Gastrocnemius medialis (tissue), 4 donors: ENCODE measurements at regions not wholly inside any gene's neighbourhood (a gene's known extent, or its start where the extent isn't known, plus 50 kb on each side); places are given as distances from the start of the nearest gene placed in this dataset.

ENCODE experiments used
- ATAC-seq, 2 donors: fragments of 150-250 bp; one replicate each; pipeline ENCODE4 v1.9.1; 2016
- DNase-seq, 2 donors: peaks; one replicate each; pipeline ENCODE4 v3.0.0-alpha.2; 2019
- H3K27ac ChIP-seq, 4 donors: fragments of 200-600 bp; sonication (generic); 1 replicate in 1 of 4; 2 replicates in 3 of 4; pipeline ENCODE4 v1.5.1; 2016 to 2018; ENCODE audit warnings: mild to moderate bottlenecking in 2 of 4, moderate library complexity in 1 of 4
- H3K27me3 ChIP-seq, 3 donors: fragments of 200-600 bp; sonication (generic) in 2 of 3; 1 replicate in 1 of 3; 2 replicates in 2 of 3; pipeline versions ENCODE4 v1.5.1 to v1.6.0; 2016 to 2019; ENCODE audit warnings: mild to moderate bottlenecking in 1 of 3, moderate library complexity in 1 of 3
- H3K36me3 ChIP-seq, 2 donors: fragments of 200-600 bp; sonication (generic) in 1 of 2; one replicate each; pipeline ENCODE4 v1.5.1; 2017 to 2018
- H3K4me1 ChIP-seq, 2 donors: fragments of 200-600 bp; sonication (generic) in 1 of 2; one replicate each; pipeline ENCODE4 v1.5.1; 2016 to 2017; ENCODE audit warnings: mild to moderate bottlenecking in 2 of 2
- H3K4me3 ChIP-seq, 4 donors: fragments of 200-600 bp; sonication (generic) in 3 of 4; 1 replicate in 1 of 4; 2 replicates in 3 of 4; pipeline ENCODE4 v1.5.1; 2016 to 2019; ENCODE audit warnings: mild to moderate bottlenecking in 2 of 4
- H3K9me3 ChIP-seq, 3 donors: fragments of 200-600 bp; sonication (generic) in 2 of 3; 1 replicate in 1 of 3; 2 replicates in 2 of 3; pipeline ENCODE4 v1.5.1; 2016 to 2019
- POLR2A ChIP-seq, 2 donors: fragments of 450-650 bp; IDR thresholded peaks; one replicate each; pipeline ENCODE4 v1.6.1; 2017; ENCODE audit warnings: antibody characterized with exemption in 2 of 2, mild to moderate bottlenecking in 2 of 2, moderate library complexity in 2 of 2
- in situ Hi-C, 4 donors: fragments of 200-750 bp; cut with MboI; loops; one replicate each; pipeline versions ENCODE4 v1.15.0 to v1.8.0; 2017; ENCODE audit warnings: low sequenced_read_pairs in 4 of 4
- intact Hi-C: fragments of 100-400 bp; cut with DNase I; formaldehyde crosslinking; loops from one replicate; pipeline ENCODE4 v1.15.1; 2023; ENCODE audit warnings: low total_unique reads
- TF ChIP-seq, protein P1 (sequence below), 5 experiments: fragments of 450-650 bp in 3 of 5; fragments of 200-600 bp in 2 of 5; sonication (generic) in 2 of 5; IDR thresholded peaks in 4 of 5; conservative IDR thresholded peaks in 1 of 5; 1 replicate in 4 of 5; 2 replicates in 1 of 5; pipeline ENCODE4 v1.5.1; 2016 to 2019; ENCODE audit warnings: antibody characterized with exemption in 5 of 5, mild to moderate bottlenecking in 3 of 5, moderate library complexity in 3 of 5

DNA sequence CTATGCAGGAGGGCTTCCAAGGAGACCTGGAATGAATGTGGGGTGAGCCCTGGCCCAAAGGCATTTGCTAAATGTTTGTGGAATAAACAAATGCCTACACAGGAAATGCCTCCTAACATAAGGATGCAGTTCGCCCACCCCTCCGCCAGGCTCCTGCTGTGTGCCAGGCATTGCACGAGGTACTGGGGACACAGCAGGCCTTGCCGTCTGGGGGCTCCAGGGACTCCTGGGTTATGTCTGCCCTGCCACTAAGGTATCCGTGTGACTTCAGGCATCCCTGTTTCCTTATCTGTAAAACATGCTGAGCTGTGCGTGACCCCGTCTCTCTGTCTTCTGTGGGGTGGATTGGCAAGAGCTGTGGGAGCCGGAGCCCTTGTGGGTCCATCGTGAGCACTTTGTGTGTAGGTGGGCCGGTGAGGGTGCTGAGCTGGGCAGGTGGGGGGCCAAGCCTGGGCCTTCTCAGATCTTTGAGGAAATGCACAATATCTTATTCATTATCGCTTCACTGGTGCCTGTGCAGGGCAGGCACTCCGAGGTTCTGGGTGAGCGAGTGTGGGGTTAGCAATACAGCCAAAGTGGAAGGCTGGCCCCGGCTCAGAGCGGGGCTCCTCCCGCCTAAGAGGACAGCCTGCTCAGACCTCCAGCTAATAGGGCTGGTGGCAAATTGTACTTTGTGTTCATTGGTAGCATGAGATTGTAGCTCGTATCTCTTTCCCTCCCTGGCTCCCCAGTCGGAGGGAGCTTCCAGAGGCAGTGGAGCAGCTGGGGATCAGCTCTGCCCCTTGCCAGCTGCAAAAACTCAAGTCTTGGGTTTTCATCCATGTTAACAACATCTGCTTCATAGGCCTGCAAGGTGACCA lies 126.8 kb downstream of the GLI2 start:
- H3K4me3 ChIP-seq: no peak overlapping the region
- peaks cover 4 to 8% of the 10 kb centered on the region in 2 donors for H3K4me1 ChIP-seq
- H3K27ac ChIP-seq: no peak overlapping the region
- H3K36me3 ChIP-seq: no peaks in the 10 kb centered on the region
- DNase-seq (no peak), ATAC-seq (no peak)
- intact Hi-C loops (loop anchor here (10.0 kb wide), 1 partner anchor 128 kb away; the partner anchor contains the start of gene GLI2), in situ Hi-C loops (no loop called here)
- no peaks in the 10 kb centered on the region for H3K9me3 ChIP-seq
- TF ChIP-seq, protein P1, sequence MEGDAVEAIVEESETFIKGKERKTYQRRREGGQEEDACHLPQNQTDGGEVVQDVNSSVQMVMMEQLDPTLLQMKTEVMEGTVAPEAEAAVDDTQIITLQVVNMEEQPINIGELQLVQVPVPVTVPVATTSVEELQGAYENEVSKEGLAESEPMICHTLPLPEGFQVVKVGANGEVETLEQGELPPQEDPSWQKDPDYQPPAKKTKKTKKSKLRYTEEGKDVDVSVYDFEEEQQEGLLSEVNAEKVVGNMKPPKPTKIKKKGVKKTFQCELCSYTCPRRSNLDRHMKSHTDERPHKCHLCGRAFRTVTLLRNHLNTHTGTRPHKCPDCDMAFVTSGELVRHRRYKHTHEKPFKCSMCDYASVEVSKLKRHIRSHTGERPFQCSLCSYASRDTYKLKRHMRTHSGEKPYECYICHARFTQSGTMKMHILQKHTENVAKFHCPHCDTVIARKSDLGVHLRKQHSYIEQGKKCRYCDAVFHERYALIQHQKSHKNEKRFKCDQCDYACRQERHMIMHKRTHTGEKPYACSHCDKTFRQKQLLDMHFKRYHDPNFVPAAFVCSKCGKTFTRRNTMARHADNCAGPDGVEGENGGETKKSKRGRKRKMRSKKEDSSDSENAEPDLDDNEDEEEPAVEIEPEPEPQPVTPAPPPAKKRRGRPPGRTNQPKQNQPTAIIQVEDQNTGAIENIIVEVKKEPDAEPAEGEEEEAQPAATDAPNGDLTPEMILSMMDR (IDR thresholded peaks at IDR 0.05 in 4 of 5, conservative IDR thresholded peaks at IDR 0.05 in 1 of 5): no peak
- TF ChIP-seq POLR2A (IDR thresholded peaks at IDR 0.05): no peak
- H3K27me3 ChIP-seq: no peaks in the 10 kb centered on the region

DNA sequence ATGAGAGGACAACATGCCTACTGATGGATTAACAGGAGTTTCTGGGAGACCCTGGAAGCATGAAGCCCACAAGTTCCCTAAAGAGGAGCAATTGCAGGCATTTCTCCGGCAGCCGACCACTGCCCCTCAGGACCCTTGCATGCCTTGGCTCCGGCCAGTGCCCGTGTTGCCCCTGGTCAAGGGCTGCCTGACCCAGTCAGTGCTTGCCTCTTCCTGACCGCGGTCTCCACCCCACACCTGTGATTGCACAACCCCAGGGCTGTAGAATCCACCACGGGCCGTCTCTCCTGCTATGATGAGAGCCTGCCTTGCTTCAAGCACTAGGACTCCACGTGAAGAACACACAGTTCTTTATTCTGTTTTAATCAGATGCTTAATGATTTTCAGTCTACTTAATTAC lies 127.5 kb downstream of the GLI2 start:
- Histone ChIP-seq H3K9me3 (no peaks in the 10 kb centered on the region), H3K27me3 (no peaks in the 10 kb centered on the region), H3K4me1 (peaks cover 4 to 13% of the 10 kb centered on the region in 2 donors), H3K27ac (no peak overlapping the region), H3K36me3 (no peaks in the 10 kb centered on the region), H3K4me3 (no peak overlapping the region)
- in situ Hi-C loops: no loop called here
- no peak for ATAC-seq
- intact Hi-C loops: loop anchor here (10.0 kb wide), 1 partner anchor 128 kb away; the partner anchor contains the start of gene GLI2
- TF ChIP-seq, protein P1 (IDR thresholded peaks at IDR 0.05 in 4 of 5, conservative IDR thresholded peaks at IDR 0.05 in 1 of 5): no peak
- TF ChIP-seq POLR2A (IDR thresholded peaks at IDR 0.05): no peak
- no peak for DNase-seq

DNA sequence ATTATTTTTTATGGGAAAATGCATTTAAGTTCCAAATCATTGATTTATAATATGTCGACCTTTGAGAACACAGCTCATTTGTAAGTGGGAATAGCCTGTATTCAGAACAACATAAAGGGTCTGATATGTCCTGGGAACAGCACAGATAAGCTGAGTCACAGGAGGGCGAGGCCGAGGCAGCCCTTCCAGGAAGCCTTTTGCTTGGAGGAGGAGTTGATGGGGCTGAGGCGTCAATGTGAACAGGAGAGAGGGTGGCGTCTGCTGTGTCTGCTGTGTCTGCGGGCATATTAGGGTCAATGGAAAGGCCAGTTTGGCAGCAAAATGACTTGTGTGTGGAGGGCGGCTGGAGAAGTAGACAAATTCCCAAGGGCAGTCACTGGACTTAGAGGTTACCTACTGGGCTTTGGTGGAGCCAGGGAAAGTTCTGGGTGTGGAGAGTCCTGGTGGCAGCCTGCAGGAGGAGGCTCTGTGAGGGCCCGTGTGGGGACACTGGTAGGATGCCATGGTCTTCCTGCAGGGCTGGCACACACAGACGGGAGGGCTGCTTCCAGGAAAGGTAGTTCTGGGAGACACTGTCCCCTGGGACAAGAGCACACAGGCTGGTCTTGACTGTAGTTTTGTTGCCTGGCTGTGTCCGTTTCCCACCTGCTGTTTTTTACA lies 128.1 kb downstream of the GLI2 start:
- intact Hi-C loops: loop anchor here (10.0 kb wide), 1 partner anchor 129 kb away; the partner anchor contains the start of gene GLI2
- in situ Hi-C loops: no loop called here

DNA sequence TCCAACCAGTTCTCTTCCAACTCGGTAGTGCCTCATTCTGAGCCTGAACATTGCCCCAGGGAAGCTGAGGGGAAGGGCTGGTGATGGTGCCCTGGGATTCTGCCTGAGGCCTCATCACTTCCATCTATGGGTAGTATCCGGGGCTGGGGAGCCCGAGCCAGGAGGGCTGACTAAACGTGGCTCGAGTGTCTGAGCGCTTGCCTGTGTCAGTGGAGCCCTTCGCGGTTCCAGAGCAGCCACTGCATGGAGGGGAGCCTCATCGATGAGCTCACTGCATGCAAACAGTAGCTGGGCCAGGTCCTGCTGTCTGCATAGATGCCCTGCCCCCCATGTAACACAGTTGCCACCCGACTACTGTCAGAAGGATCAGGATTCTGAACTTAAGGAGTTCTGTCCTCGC lies 129.3 kb downstream of the GLI2 start:
- in situ Hi-C loops: no loop called here
- Histone ChIP-seq H3K4me1 (peaks cover 4 to 16% of the 10 kb centered on the region in 2 donors), H3K27me3 (no peaks in the 10 kb centered on the region), H3K9me3 (no peaks in the 10 kb centered on the region), H3K27ac (no peak overlapping the region), H3K4me3 (no peak overlapping the region), H3K36me3 (no peaks in the 10 kb centered on the region)
- no peak for ATAC-seq
- intact Hi-C loops: loop anchor here (10.0 kb wide), 1 partner anchor 130 kb away; the partner anchor contains the start of gene GLI2
- no peak for DNase-seq
- TF ChIP-seq, protein P1 (IDR thresholded peaks at IDR 0.05 in 4 of 5, conservative IDR thresholded peaks at IDR 0.05 in 1 of 5): no peak
- TF ChIP-seq POLR2A (IDR thresholded peaks at IDR 0.05): no peak

More for the DNA sequence above, 128.1 kb downstream of the GLI2 start:
- no peak overlapping the region for H3K27ac ChIP-seq
- no peaks in the 10 kb centered on the region for H3K27me3 ChIP-seq
- H3K4me1 ChIP-seq: peaks cover 4 to 16% of the 10 kb centered on the region in 2 donors
- TF ChIP-seq, protein P1 (IDR thresholded peaks at IDR 0.05 in 4 of 5, conservative IDR thresholded peaks at IDR 0.05 in 1 of 5): no peak
- no peak for TF ChIP-seq POLR2A (IDR thresholded peaks at IDR 0.05)
- DNase-seq (no peak), ATAC-seq (no peak)
- no peaks in the 10 kb centered on the region for H3K36me3 ChIP-seq
- no peak overlapping the region for H3K4me3 ChIP-seq
- H3K9me3 ChIP-seq: no peaks in the 10 kb centered on the region
